Neuron (in vitro differentiated cells): ENCODE measurements at regions not wholly inside any gene's neighbourhood (a gene's known extent, or its start where the extent isn't known, plus 50 kb on each side); places are given as distances from the start of the nearest gene placed in this dataset.

ENCODE experiments used
- H2AFZ ChIP-seq: one replicate; pipeline ENCODE4 v1.6.1; 2013; ENCODE audit warnings: low read depth, mild to moderate bottlenecking, inconsistent platforms, low read length, moderate library complexity
- H3K27me3 ChIP-seq: one replicate; pipeline ENCODE4 v1.6.1; 2013; ENCODE audit warnings: low read length; ENCODE audit not compliant: insufficient read depth
- H3K36me3 ChIP-seq: one replicate; pipeline ENCODE4 v1.6.1; 2013; ENCODE audit warnings: low read length; ENCODE audit not compliant: insufficient read depth
- H3K4me1 ChIP-seq: one replicate; pipeline ENCODE4 v1.6.1; 2013; ENCODE audit warnings: low read length; ENCODE audit not compliant: insufficient read depth
- H3K4me3 ChIP-seq: 2 replicates; pipeline ENCODE4 v1.5.1; 2013; ENCODE audit warnings: mild to moderate bottlenecking, low read length, moderate library complexity
- H3K9me3 ChIP-seq: one replicate; pipeline ENCODE4 v1.6.1; 2013; ENCODE audit warnings: low read length

- Histone ChIP-seq H3K4me3 (no peak overlapping the region), H2AFZ (no peak overlapping the region), H3K9me3 (no peaks in the 10 kb centered on the region), H3K36me3 (no peaks in the 10 kb centered on the region), H3K4me1 (no peaks in the 10 kb centered on the region), H3K27me3 (no peaks in the 10 kb centered on the region)
Observed at GRCh38 chr4:155514628-155515027, 137.9 kb upstream of the MAP9 start.

GRCh38 chr4:155512817-155513216 lies 136.1 kb upstream of the MAP9 start:
- H3K4me3 ChIP-seq, result no peak overlapping the region
- H3K27me3 ChIP-seq, result no peaks in the 10 kb centered on the region
- H3K36me3 ChIP-seq, result no peaks in the 10 kb centered on the region
- no peaks in the 10 kb centered on the region for H3K9me3 ChIP-seq
- H2AFZ ChIP-seq, result no peak overlapping the region
- no peaks in the 10 kb centered on the region for H3K4me1 ChIP-seq

GRCh38 chr4:155512046-155512445 lies 135.3 kb upstream of the MAP9 start:
- Histone ChIP-seq H3K36me3 (no peaks in the 10 kb centered on the region), H3K27me3 (no peaks in the 10 kb centered on the region), H3K9me3 (no peaks in the 10 kb centered on the region), H3K4me3 (no peak overlapping the region), H3K4me1 (no peaks in the 10 kb centered on the region), H2AFZ (no peak overlapping the region)

GRCh38 chr4:155510771-155511170 lies 134.0 kb upstream of the MAP9 start:
- no peaks in the 10 kb centered on the region for H3K4me1 ChIP-seq
- no peaks in the 10 kb centered on the region for H3K9me3 ChIP-seq
- H2AFZ ChIP-seq, result no peak overlapping the region
- H3K27me3 ChIP-seq, result no peaks in the 10 kb centered on the region
- no peaks in the 10 kb centered on the region for H3K36me3 ChIP-seq
- H3K4me3 ChIP-seq, result no peak overlapping the region

- H3K4me3 ChIP-seq, result no peak overlapping the region
- H3K27me3 ChIP-seq, result no peaks in the 10 kb centered on the region
- H2AFZ ChIP-seq, result no peak overlapping the region
- no peaks in the 10 kb centered on the region for H3K9me3 ChIP-seq
- no peaks in the 10 kb centered on the region for H3K4me1 ChIP-seq
- no peaks in the 10 kb centered on the region for H3K36me3 ChIP-seq
Observed at GRCh38 chr4:155509555-155509954, 132.8 kb upstream of the MAP9 start.

GRCh38 chr4:155506745-155507144 lies 130.0 kb upstream of the MAP9 start:
- H3K27me3 ChIP-seq, result no peaks in the 10 kb centered on the region
- no peak overlapping the region for H3K4me3 ChIP-seq
- H3K9me3 ChIP-seq, result no peaks in the 10 kb centered on the region
- no peaks in the 10 kb centered on the region for H3K36me3 ChIP-seq
- H3K4me1 ChIP-seq, result no peaks in the 10 kb centered on the region
- H2AFZ ChIP-seq, result no peak overlapping the region

GRCh38 chr4:155505321-155505720 lies 128.6 kb upstream of the MAP9 start:
- H3K27me3 ChIP-seq, result no peaks in the 10 kb centered on the region
- H3K4me1 ChIP-seq, result no peaks in the 10 kb centered on the region
- H3K36me3 ChIP-seq, result no peaks in the 10 kb centered on the region
- no peak overlapping the region for H3K4me3 ChIP-seq
- no peaks in the 10 kb centered on the region for H3K9me3 ChIP-seq
- H2AFZ ChIP-seq, result no peak overlapping the region

GRCh38 chr4:155497306-155497705 lies 120.5 kb upstream of the MAP9 start:
- Histone ChIP-seq H3K4me1 (no peaks in the 10 kb centered on the region), H3K36me3 (no peaks in the 10 kb centered on the region), H3K27me3 (no peaks in the 10 kb centered on the region), H2AFZ (no peak overlapping the region), H3K4me3 (no peak overlapping the region), H3K9me3 (no peaks in the 10 kb centered on the region)

- H3K27me3 ChIP-seq, result no peaks in the 10 kb centered on the region
- H3K9me3 ChIP-seq, result no peaks in the 10 kb centered on the region
- no peaks in the 10 kb centered on the region for H3K36me3 ChIP-seq
- H2AFZ ChIP-seq, result no peak overlapping the region
- no peak overlapping the region for H3K4me3 ChIP-seq
- H3K4me1 ChIP-seq, result no peaks in the 10 kb centered on the region
Observed at GRCh38 chr4:155496294-155496626, 119.5 kb upstream of the MAP9 start.

- Histone ChIP-seq H3K27me3 (no peaks in the 10 kb centered on the region), H3K4me1 (no peaks in the 10 kb centered on the region), H3K4me3 (no peak overlapping the region), H2AFZ (no peak overlapping the region), H3K36me3 (no peaks in the 10 kb centered on the region), H3K9me3 (no peaks in the 10 kb centered on the region)
Observed at GRCh38 chr4:155495572-155496293, 119.0 kb upstream of the MAP9 start.

GRCh38 chr4:155494037-155494718 lies 117.4 kb upstream of the MAP9 start:
- H3K4me1 ChIP-seq, result no peaks in the 10 kb centered on the region
- no peak overlapping the region for H2AFZ ChIP-seq
- no peak overlapping the region for H3K4me3 ChIP-seq
- H3K36me3 ChIP-seq, result no peaks in the 10 kb centered on the region
- no peaks in the 10 kb centered on the region for H3K9me3 ChIP-seq
- no peaks in the 10 kb centered on the region for H3K27me3 ChIP-seq

GRCh38 chr4:155491336-155492120 lies 114.8 kb upstream of the MAP9 start:
- H3K36me3 ChIP-seq, result no peaks in the 10 kb centered on the region
- no peaks in the 10 kb centered on the region for H3K27me3 ChIP-seq
- no peaks in the 10 kb centered on the region for H3K4me1 ChIP-seq
- H3K9me3 ChIP-seq, result no peaks in the 10 kb centered on the region
- no peak overlapping the region for H3K4me3 ChIP-seq
- H2AFZ ChIP-seq, result no peak overlapping the region

- no peak overlapping the region for H3K4me3 ChIP-seq
- H3K4me1 ChIP-seq, result no peaks in the 10 kb centered on the region
- H3K27me3 ChIP-seq, result no peaks in the 10 kb centered on the region
- no peak overlapping the region for H2AFZ ChIP-seq
- H3K9me3 ChIP-seq, result no peaks in the 10 kb centered on the region
- no peaks in the 10 kb centered on the region for H3K36me3 ChIP-seq
Observed at GRCh38 chr4:155489271-155489670, 112.5 kb upstream of the MAP9 start.
